HG03175 (cell line): ENCODE measurements at regions not wholly inside any gene's neighbourhood (a gene's known extent, or its start where the extent isn't known, plus 50 kb on each side); places are given as distances from the start of the nearest gene placed in this dataset.
"Not testable (repeated sequence)": the region's sequence is repeated elsewhere in the genome, so short reads cannot be mapped to it uniquely, and the experiment has no call there.

Experiments
- ATAC-seq: cut with Tn5 transposase; IDR thresholded peaks from one replicate; pipeline ENCODE4 v1.9.1; 2021; ENCODE audit warnings: mild to moderate bottlenecking, moderate library complexity; ENCODE audit not compliant: unreplicated experiment

DNA sequence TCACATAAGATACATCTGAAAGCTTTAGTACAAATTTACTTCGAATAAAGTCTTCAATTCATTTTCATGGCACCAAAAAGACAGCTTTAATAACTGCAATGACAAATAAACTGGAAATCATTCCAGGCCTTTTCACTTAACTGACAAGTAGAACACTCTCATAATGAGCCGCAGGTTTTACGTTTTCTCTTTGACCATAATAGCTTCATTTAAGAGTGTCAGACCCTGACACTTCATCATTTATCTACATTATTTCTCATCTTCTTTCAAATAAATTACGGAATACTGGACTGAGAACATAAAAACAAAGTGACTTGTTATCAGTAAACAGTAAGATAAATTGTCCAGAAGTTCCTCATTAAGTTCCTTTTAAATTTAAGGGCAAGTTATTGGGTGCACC, 1252.9 kb upstream of the ACVR2A start:
- no peak for ATAC-seq

DNA sequence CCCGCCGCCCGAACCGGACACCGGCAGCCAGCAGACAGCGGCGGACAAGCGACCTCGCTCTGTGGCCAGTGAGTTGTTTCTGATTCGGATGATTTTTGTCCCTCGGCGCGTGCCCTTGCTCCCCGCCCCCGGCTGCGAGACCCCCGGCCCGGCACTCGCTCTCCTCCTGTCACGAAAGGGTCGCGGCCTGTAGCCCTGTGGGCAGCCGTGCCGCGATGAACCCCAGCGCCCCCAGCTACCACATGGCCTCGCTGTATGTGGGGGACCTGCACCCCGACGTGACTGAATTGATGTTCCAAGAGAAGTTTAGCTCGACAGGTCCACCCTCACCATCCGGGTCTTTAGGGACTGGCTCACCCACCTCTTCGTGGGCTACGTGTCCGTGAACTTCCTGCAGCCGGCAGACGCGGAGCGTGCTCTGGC, 1257.5 kb upstream of the ACVR2A start:
- ATAC-seq: no peak

DNA sequence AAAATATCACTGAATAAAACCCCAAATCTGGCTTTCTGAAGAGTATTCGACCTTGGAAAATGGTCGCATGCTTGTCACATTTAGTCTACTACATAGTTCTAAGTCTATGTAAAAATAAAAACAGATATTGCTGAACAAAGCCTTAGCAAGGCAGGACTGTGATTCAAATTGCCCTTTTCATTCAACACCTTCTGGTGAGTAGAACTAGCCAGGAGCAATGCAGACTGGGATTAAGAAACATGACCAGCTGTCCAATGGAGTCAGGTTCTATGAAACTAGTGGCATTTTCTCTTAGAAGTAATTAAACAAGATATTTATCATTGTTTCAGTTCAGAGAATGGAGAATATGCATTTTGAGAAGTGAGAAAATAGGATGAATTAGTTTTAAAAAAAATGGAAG, 1260.5 kb upstream of the ACVR2A start:
- no peak for ATAC-seq

DNA sequence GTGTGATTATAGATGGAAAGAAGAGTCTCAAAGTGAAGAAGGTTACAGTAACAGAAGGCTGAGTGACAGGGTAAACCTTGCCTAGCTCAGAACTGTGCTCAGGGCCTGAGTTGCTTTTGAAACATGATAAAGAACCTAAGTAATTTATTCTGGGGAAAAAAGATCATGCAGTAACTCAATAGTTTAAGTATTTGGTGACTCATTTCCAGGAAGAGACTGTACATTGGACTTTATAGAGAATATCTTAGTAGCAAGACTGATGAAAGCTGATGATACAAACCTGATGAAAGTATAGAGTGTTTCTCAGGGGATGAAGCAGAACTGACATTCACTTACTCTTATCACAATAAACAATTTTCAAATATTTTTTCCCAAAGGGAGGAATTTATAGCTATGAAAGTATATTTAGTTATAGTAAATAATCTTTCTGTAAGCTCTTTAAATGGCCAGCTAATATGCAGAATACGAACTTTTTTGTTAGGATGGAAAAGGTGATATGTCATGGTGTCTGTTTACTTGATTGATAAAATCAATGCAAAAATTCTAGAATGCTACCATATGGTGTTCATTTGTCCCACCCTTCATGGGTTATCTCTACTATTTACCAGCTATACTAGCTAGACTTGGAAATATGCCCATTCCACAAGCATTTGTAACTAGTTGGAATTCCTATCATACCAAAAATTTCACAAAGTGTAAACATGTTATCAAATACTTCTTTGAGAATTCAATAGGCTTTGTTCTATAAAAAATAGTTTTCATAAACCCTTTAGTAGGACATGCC, 1265.5 kb upstream of the ACVR2A start:
- ATAC-seq: no peak

DNA sequence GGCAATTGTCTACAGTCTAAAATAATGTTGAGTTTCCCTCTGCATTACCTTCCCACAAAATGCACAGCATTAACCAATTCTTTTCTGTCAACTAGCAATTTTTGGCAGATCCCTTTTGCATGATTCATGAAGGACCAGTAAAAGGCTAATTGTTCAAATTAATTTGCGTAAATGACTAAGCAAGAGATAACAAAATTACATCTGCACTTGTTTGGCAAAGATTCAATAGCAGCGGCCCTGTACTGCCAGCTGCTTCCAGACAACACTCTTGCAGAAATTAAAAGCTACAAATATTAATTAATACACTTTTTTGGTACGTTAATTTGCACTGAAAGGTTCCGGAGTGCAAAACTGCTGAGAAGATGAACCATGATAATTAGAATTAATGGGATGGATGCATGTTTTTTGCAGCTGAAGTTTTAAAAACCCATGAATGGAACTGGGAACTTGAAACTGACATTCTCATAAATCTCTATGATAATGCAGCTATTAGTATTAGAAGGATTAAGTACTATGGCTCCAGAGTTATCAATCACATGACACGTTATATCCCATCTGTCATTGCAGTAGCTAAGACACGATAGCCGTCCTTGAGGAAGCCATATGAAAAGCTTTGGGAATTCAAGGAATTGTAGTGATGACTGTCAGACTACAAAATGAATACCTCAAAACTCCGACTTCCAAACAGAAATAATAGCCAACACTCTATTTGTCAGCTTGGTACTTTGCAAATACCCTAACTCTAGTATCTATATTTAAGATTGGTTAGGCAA, 1268.3 kb upstream of the ACVR2A start:
- no peak for ATAC-seq

DNA sequence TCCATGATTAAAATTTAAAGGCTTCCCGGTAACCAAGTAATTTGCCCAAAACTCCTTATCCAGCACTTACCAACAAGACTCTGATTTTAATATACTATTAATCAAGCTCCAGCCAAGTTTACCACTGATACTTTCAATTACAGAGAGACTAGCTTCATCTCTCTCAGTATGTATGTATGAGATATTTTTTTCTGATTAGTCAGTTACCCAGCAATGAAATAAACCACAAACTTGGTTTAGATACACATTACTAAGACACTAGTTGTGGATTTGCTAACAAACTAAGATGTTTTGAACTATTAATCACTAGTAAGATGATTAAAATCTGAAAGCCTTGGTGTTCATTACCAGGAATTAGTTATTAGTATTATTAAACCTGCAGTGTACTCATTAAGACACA, 1272.2 kb upstream of the ACVR2A start:
- no peak for ATAC-seq

DNA sequence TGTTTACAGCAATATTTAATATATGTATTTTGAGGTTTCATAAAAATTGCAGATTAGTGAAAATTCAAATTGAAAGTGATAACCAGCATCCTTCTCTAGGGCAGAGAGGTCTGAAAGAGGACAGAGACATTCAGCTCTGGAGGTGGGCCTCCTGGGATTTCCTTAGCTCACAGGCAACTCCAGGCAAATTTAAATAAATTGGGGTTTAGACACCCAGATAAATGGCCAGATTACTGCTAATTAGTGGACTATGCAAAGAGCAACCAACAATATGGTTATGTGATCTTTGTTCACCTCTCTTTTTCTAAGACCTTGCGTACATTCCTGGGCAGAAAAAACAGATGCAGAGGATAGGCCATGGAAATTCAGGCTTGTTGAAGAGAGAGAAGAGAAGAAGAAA, 1282.8 kb upstream of the ACVR2A start:
- no peak for ATAC-seq

DNA sequence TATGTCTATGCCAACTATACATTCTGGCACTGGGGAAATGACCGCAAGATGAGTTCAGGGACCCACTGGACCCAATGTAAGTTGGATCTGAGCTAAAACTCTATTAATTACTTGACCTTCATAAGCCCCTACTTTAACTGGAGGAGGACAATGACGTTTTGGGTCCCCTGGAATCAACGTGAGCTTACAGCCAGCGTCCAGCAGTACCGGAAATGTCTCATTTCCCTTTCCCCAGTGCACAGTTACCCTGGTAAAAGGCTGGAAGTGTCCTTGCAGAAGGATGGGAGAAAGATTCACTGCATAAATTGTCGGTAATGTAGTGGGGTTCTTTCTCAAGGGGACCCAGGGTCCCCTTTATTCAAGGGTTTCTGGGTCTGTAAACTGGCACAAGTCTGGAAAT, 1297.6 kb upstream of the ACVR2A start:
- no peak for ATAC-seq

DNA sequence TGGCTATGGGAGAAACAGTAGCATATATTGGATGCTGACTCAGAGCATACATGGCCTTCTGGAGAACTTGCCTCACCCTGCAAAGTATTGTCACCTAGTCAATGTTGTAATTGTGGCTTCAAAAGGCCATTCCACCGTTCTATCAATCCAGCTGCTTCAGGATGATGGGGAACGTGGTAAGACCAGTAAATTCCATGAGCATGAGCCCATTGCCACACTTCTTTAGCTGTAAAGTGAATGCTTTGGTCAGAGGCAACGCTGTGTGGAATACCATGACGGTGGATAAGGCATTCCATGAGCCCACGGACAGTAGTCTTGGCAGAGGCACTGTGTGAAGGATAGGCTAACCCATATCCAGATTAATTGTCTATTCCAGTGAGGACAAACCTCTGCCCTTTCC, 1300.1 kb upstream of the ACVR2A start:
- ATAC-seq: no peak

DNA sequence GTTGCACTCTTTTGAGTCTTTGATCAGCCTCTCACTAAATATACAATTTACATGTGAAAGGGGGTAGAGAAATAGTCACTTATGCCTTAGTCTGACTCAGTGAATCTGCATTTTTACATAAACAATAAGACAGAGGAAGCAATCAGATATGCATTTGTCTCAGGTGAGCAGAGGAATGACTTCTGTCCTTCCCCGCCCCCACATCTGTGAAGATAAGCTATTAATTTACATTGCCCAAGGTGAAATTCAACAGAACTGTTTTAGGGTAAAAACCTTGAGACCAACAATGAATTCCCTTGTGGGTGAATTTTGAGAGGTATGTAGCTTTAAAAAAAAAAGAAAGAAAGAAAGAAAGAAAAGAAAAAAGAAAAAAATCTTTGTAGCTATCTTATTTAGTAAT, 1302.9 kb upstream of the ACVR2A start:
- ATAC-seq: no peak

DNA sequence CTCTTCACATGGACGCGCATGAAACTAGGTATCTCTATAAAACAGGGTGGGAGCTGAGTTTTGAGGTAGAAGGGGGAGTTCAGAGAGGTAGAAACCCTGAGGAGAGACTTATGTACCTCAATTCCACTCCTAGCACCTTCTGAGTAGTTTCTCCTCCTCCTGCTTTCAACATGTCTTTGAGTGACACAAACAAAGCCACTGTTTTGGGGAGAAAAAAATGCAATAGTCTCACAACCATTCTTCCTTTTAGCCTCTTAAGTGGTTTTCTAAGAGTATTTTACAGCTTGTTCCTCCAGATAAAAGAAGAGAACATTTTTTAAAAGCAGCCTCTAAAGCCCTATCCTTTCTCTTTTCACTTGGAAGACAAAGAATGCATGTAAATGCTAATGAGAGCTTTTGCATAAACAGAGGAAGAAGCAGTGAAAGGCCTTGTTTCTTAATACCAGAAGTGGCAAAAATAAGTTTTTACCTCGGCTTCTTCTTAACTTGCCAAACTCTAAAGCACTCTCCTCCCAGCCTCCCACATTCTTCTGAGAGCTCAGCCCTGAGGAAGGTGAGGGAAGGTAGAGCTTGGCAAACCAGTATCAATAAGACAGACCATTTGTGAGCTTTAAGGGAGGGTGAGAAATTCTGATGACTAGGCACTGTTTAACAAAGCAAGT, 1304.4 kb upstream of the ACVR2A start:
- ATAC-seq: no peak

DNA sequence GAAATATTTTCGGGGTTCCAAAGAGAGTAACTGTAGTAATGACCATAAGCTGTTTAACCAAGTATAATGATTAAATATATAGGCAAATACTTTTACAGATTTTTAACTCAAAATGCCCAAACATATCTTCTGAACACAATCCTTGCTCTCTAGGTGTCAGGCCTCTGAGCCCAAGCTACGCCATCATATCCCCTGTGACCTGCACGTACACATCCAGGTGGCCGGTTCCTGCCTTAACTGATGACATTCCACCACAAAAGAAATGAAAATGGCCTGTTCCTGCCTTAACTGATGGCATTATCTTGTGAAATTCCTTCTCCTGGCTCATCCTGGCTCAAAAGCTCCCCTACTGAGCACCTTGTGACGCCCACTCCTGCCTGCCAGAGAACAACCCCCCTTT, 1305.1 kb upstream of the ACVR2A start:
- not testable (repeated sequence) for ATAC-seq

DNA sequence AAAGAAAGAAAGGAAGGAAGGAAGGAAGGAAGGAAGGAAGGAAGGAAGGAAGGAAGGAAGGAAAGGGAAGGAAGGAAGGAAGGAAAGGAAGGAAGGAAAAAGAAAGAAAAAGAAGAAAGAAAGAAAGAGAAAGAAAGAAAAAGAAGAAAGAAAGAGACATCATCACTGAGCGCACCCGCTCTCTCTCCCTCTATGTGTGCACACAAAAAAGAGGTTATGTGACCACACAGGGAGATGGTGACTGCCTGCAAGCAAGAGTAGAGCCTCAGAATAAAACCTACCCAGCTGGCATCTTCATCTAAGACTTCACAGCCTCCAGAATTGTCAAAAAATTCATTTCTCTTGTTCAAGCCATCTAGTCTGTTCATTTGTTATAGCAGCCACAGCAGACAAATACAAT, 1307.4 kb upstream of the ACVR2A start:
- ATAC-seq: no peak

DNA sequence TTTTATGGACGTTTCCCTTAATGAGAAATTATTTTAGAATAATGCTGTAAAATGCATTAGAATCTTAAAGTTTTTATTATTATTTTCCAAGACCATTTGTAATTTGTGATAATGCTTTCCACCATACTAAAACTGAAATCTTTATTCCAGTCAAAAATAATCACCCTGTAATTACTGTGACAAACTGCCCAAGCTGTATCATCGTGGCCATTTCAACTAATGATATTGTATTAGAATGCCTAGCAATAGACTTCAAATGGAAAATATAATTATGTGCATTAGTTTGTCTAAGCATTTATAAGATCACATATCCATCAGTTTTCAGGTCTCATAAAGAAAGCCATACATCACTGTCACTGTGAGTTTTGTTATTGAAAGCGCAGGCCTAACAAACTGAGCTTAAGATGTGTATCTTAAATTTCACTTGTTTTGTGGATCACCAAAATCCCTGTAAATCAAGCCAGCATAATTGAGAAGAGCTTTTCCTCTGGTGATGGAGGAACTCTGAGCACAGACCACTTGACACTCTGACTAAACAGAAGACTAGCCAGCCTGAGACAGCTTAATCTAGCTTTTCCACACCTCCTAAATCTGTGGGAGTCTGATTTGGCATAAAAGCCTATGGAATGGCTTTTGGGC, 1312.2 kb upstream of the ACVR2A start:
- no peak for ATAC-seq

DNA sequence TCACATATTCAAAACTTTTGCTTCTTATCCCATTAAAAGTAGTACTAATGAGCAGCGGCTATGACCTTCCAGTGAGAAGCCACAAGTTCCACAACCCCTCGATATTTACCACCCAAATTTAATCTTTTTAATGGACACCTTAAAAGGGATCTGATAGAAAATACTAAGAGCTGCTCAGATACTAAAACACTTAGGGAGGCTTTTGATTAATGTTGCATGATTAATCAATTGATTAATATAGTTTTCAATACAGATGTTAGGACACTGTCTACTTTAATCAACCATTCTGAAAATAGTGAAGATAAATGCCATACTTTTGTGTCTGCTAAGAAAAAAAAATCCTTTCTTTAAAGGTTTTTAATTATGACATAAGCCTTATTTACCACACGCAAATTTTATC, 1312.8 kb upstream of the ACVR2A start:
- ATAC-seq: no peak

DNA sequence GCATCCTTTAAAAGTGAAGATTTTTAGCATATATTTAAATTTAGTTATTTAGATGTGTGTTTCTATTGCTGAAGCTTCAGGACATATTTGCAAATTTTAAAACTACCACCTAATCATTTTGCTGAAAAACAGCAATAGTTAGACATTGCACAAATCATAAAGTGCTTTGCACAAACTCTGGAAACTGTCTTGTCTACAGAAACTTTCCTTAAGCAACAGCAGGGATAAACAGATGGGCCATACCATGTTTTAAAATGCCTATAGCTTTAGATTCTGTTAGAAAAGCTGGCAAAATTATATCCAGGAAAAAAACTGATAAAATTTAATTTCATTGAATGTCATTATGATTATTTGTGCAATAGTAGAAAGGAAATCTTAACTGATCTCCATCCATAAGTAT, 1313.9 kb upstream of the ACVR2A start:
- ATAC-seq: no peak

DNA sequence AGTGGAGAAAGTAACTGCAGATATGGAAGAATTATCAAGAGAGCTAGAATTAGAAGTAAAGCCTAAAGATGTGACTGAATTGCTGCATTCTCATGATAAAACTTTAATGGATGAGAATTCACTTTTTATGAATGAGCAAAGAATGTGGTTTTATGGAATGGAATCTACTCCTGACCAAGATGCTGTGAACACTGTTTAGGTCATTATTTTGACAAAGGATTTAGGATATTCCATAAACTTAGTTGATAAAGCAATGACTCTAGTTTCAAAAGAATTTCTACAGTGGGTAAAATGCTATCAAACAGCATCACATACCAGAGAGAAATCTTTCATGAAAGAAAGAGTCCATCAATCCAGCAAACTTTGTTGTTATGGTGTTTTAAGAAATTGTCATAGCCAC, 1317.7 kb upstream of the ACVR2A start:
- no peak for ATAC-seq

DNA sequence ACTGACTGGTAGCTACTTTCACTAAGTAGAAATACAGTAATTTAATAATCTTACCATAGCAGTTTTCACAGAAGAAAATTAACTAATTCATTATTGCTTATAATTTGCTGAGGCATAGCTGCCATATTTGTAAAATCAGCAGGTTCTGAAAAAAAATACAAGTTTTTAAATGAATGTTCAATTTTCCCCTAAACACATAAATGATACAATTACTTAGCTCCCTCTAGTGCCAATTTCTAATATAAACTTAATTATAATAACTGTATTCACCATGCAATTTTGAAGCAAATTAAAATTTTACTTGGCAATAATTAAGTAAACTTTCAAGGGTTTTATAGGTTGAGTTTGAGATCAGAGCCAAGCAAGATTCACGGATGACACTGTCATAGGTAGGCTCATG, 1321.6 kb upstream of the ACVR2A start:
- no peak for ATAC-seq

DNA sequence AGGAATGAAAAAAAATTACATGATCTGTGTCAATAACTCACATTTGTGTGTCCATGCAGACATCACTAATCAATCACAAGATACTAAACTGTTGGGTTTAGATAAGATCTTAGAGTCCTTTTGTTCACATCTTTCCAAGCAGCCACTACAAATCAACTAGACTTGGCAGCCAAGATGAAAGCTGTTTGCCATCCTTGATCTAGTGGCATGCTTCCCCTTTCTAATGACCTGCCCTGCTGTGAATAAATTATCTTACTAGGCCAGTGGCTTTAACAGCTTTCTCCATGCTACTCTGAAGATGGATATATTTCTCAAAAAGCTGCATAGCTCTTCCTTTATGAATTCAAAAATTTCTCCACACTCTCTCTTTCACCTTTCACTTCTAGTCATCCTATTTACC, 1338.0 kb upstream of the ACVR2A start:
- ATAC-seq: no peak

DNA sequence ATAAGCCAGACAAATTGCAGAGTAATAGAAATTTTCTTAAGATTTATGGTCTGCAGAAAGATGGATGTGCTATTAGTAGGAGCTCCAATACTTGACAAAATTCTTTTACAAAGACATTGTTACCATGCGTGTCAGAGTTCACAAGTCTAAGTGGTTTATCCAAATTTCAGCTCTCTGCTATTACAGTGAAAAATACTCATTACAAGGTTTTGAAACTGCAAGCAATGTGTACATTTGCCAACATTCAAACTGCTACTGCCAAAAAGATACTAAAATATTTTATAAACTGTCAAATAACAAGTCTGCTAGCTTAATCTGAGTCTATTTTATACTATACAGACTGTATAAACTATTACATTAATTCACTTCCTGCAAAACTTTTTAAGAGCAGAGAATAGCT, 1341.5 kb upstream of the ACVR2A start:
- no peak for ATAC-seq

DNA sequence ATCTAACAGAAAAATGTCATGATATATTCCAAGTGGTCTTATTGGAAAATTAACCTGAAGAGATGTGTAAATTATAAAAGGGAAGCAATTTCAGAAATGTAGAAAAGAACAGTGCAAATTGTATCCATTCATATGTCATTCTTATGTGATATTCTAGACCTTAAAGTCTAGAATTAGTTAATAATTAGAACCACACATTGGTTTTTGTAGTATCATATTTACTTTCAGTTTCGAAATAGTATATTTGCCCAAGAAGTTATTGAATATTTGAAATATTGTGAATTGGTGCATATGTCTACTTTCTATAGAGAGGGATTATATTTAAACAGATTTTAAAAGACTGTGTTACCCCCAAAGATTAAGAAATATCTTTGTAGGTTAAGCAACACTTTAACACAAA, 1348.6 kb upstream of the ACVR2A start:
- peak; percentile 61 for ATAC-seq

DNA sequence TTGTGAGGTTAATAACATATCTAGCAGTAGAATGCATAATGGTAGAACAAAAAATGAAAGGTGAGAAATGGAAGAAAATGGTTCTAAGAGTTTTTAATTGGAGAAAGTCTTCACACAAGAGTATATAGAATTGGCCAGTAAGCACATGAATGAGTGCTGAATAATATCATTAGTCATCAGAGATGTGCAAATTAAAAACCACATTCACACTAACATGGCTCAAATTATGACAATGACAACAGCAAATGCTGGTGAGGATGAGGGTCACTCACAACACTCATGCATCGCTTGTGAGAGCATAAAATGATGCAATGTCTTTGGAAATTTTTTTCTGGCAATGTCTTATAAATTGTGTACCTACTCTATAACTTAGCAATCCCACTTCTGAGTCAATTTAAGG, 1355.4 kb upstream of the ACVR2A start:
- no peak for ATAC-seq
